ENCODE measurements at regions not wholly inside any gene's neighbourhood (a gene's known extent, or its start where the extent isn't known, plus 50 kb on each side); places are given as distances from the start of the nearest gene placed in this dataset.

DNA sequence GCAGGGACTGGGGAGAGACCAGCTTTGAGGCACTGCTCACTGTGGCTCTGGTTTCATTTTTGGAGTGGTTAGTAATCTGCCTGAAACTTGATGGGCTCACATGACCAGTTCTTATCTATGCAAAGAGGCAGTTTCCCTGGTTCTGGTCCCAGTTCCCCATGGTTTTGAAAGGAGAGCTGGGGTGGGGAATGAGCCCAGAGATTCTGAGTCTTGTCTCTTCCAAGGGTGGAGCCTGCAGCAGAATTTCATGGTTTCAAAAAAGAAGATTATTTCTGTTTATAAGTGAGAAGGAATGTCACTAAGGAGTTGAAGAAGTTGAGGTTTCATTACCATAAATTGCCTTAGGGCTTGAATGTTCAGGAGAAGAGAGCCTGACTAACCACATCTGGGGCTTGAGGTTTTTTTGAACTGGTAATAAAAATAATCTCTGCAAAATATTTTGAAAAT, 190.2 kb upstream of the HABP2 start:
- TF ChIP-seq POLR2AphosphoS5 (IDR thresholded peaks at IDR 0.05; ENCODE audit: low read depth, low read length) (no peak), POLR2A (IDR thresholded peaks at IDR 0.05; ENCODE audit: low read depth, low read length) (no peak), TAF1 (IDR thresholded peaks at IDR 0.05; ENCODE audit: borderline replicate concordance, low read depth, low read length) (no peak)

All from GM12892 (cell line).